HepG2 (cell line): ENCODE measurements at regions not wholly inside any gene's neighbourhood (a gene's known extent, or its start where the extent isn't known, plus 50 kb on each side); places are given as distances from the start of the nearest gene placed in this dataset.

Experiments
- ATAC-seq: fragments of 200-7000 bp; cut with Tn5 transposase; 3 replicates; pipeline ENCODE4 v1.9.1; 2020; ENCODE audit warnings: mild to moderate bottlenecking, moderate library complexity
- BruUV-seq: library from RNA; stranded (reverse); fragments of 400-500 nt; replicated peaks from 2 replicates; lab custom pipeline; 2021; lab: Mats Ljungman, UMichigan
- CTCF ChIA-PET: fragments of 300-600 bp; formaldehyde crosslinking; extraction: SDS; loops from one replicate; lab custom pipeline; 2021; ENCODE audit warnings: low total read pairs, inconsistent platforms, low intra/inter-chr PET ratio; lab: Yijun Ruan, JAX
- POLR2A ChIA-PET: fragments of 350-600 bp; sonication (Branson Sonifier 250); formaldehyde crosslinking; loops from one replicate; lab custom pipeline; 2020; ENCODE audit warnings: antibody characterized with exemption, inconsistent platforms; lab: Yijun Ruan, JAX
- DNase-seq: peaks from one replicate; pipeline ENCODE4 v3.0.0-alpha.2; 2015; ENCODE audit warnings: low spot score
- FAIRE-seq: peaks from 3 replicates; lab custom pipeline; 2011; peaks lifted over from hg19 to GRCh38; lab: Jason Lieb, UNC
- H2AFZ ChIP-seq: one replicate; pipeline ENCODE4 v1.6.1; 2011; ENCODE audit warnings: low read length, inconsistent platforms
- H3K27ac ChIP-seq: fragments of 300-600 bp; 3 replicates; pipeline ENCODE4 v1.8.0; 2011; ENCODE audit warnings: mixed run types, mild to moderate bottlenecking, mixed read lengths, low read length, inconsistent platforms; ENCODE audit not compliant: insufficient read depth; ENCODE audit errors: extremely low read length
- H3K27me3 ChIP-seq, 2 experiments: fragments of 200-600 bp in 1 of 2; 2 replicates in 1 of 2; 3 replicates in 1 of 2; pipeline versions ENCODE4 v1.6.0 to v1.8.0; 2011; ENCODE audit warnings: low read length in 2 of 2, mild to moderate bottlenecking in 2 of 2, moderate library complexity in 2 of 2, inconsistent platforms in 1 of 2; ENCODE audit not compliant: insufficient read depth in 2 of 2, control insufficient read depth in 1 of 2
- H3K36me3 ChIP-seq, 2 experiments: fragments of 200-600 bp in 1 of 2; replicated peaks in 1 of 2; 2 replicates in 1 of 2; 3 replicates in 1 of 2; pipeline versions ENCODE4 v1.5.1 to v1.8.0; 2011; ENCODE audit warnings: low read length in 2 of 2, inconsistent platforms in 1 of 2; ENCODE audit not compliant: insufficient read depth in 2 of 2, control insufficient read depth in 1 of 2
- H3K4me1 ChIP-seq: 2 replicates; pipeline ENCODE4 v1.5.1; 2012; ENCODE audit warnings: low read length, inconsistent platforms; ENCODE audit not compliant: insufficient read depth
- H3K4me2 ChIP-seq: 2 replicates; pipeline ENCODE4 v1.6.0; 2011; ENCODE audit warnings: low read depth, low read length, inconsistent platforms
- H3K4me3 ChIP-seq, 3 experiments: fragments of 200-600 bp in 1 of 3; sonication (generic), shearing (Covaris generic) in 1 of 3; replicated peaks in 1 of 3; 2 replicates each; pipeline ENCODE4 v1.5.1; 2011 to 2016; ENCODE audit warnings: low read length in 3 of 3, inconsistent platforms in 2 of 3, low read depth in 2 of 3, mild to moderate bottlenecking in 2 of 3, control low read depth in 1 of 3, mixed read lengths in 1 of 3; ENCODE audit not compliant: insufficient read depth in 1 of 3
- H3K79me2 ChIP-seq: one replicate; pipeline ENCODE4 v1.6.1; 2011; ENCODE audit warnings: low read length, inconsistent platforms; ENCODE audit not compliant: insufficient read depth
- H3K9ac ChIP-seq: 2 replicates; pipeline ENCODE4 v1.6.0; 2011; ENCODE audit warnings: mild to moderate bottlenecking, low read depth, low read length, inconsistent platforms; ENCODE audit not compliant: insufficient read depth
- H3K9me3 ChIP-seq: 2 replicates; pipeline ENCODE4 v1.5.1; 2012; ENCODE audit warnings: mild to moderate bottlenecking, low read length
- H4K20me1 ChIP-seq: 2 replicates; pipeline ENCODE4 v1.6.0; 2011; ENCODE audit warnings: inconsistent platforms, mild to moderate bottlenecking, low read length, moderate library complexity; ENCODE audit not compliant: insufficient read depth
- AHR ChIP-seq: IDR thresholded peaks from 2 replicates; pipeline ENCODE4 v1.6.1; 2018; ENCODE audit warnings: missing genetic modification reagents, missing compliant biosample characterization
- CHD2 ChIP-seq: IDR thresholded peaks from 2 replicates; pipeline ENCODE4 v1.6.1; 2011; ENCODE audit warnings: low read depth, low read length, improper control_type of control experiment
- ELK4 ChIP-seq: sonication (generic); formaldehyde crosslinking; IDR thresholded peaks from 2 replicates; pipeline ENCODE4 v1.9.0; 2021; ENCODE audit warnings: missing genetic modification reagents, borderline replicate concordance
- KAT8 ChIP-seq: IDR thresholded peaks from 2 replicates; pipeline ENCODE4 v1.6.1; 2016; ENCODE audit warnings: missing genetic modification reagents, missing compliant biosample characterization
- MEF2D ChIP-seq: sonication (generic); formaldehyde crosslinking; IDR thresholded peaks from 2 replicates; pipeline ENCODE4 v1.5.1; 2020; ENCODE audit warnings: mild to moderate bottlenecking, missing genetic modification reagents
- SNAI1 ChIP-seq: sonication (generic); formaldehyde crosslinking; IDR thresholded peaks from 2 replicates; pipeline ENCODE4 v1.5.0; 2020; ENCODE audit warnings: mild to moderate bottlenecking, missing genetic modification reagents, borderline replicate concordance
- YY1 ChIP-seq: IDR thresholded peaks from 2 replicates; pipeline ENCODE4 v1.6.1; 2011; ENCODE audit warnings: low read length, low read depth, moderate library complexity, mild to moderate bottlenecking; ENCODE audit not compliant: insufficient read depth, insufficient replicate concordance
- ZBTB8A ChIP-seq: sonication (generic); formaldehyde crosslinking; IDR thresholded peaks from 2 replicates; pipeline ENCODE4 v1.4.0; 2020; ENCODE audit warnings: mild to moderate bottlenecking, low read depth, missing genetic modification reagents, borderline replicate concordance
- ZNF160 ChIP-seq: sonication (generic); formaldehyde crosslinking; IDR thresholded peaks from 2 replicates; pipeline ENCODE4 v1.8.0; 2022; ENCODE audit warnings: mild to moderate bottlenecking, inconsistent platforms, missing genetic modification reagents
- ZNF20 ChIP-seq: sonication (generic); formaldehyde crosslinking; IDR thresholded peaks from 2 replicates; pipeline ENCODE4 v1.4.0; 2020; ENCODE audit warnings: mild to moderate bottlenecking, moderate library complexity, missing genetic modification reagents
- ZNF260 ChIP-seq: sonication (generic); formaldehyde crosslinking; IDR thresholded peaks from 2 replicates; pipeline ENCODE4 v1.4.0; 2020; ENCODE audit warnings: missing genetic modification reagents, low read depth, mild to moderate bottlenecking, borderline replicate concordance
- ZNF496 ChIP-seq: sonication (generic); formaldehyde crosslinking; IDR thresholded peaks from 2 replicates; pipeline ENCODE4 v1.8.1; 2023; ENCODE audit warnings: mild to moderate bottlenecking, moderate library complexity, missing genetic modification reagents; ENCODE audit not compliant: insufficient replicate concordance
- ZNF503 ChIP-seq: sonication (generic); formaldehyde crosslinking; IDR thresholded peaks from 2 replicates; pipeline ENCODE4 v1.4.0; 2020; ENCODE audit warnings: missing genetic modification reagents
- ZNF562 ChIP-seq: sonication (generic); formaldehyde crosslinking; IDR thresholded peaks from 2 replicates; pipeline ENCODE4 v1.8.0; 2022; ENCODE audit warnings: missing genetic modification reagents, borderline replicate concordance
- ZSCAN29 ChIP-seq: sonication (generic); formaldehyde crosslinking; conservative IDR thresholded peaks from 2 replicates; pipeline ENCODE4 v1.4.0; 2020; ENCODE audit warnings: mild to moderate bottlenecking, missing genetic modification reagents
- WGBS: methylation state at CpG from one replicate; pipeline ENCODE4 v1.1.6; 2017; ENCODE audit warnings: low lambda C conversion rate; 5-methylcytosine and 5-hydroxymethylcytosine counted together
- in situ Hi-C: cut with HindIII; loops from 2 replicates; pipeline ENCODE4 v1.10.0; 2017; ENCODE audit warnings: low pct_unique_long_range_greater_than_20kb; ENCODE audit not compliant: extremely low pct_ligation_motif_present
- intact Hi-C: fragments of 100-400 bp; cut with micrococcal nuclease; formaldehyde crosslinking; loops from one replicate; pipeline ENCODE4 v1.10.0; 2022; ENCODE audit not compliant: unreplicated experiment

- FAIRE-seq (no peak), DNase-seq (no peak), ATAC-seq (no peak)
- H3K9me3 ChIP-seq: peaks cover 5% of the 10 kb centered on the region
- no peak overlapping the region for H3K9ac ChIP-seq
- no peak overlapping the region for H3K27ac ChIP-seq
- CTCF ChIA-PET: no interaction called here
- H3K4me1 ChIP-seq: no peaks in the 10 kb centered on the region
- in situ Hi-C loops (loop anchor here (5.0 kb wide), 1 partner anchor 1259 kb away; no protein-coding TSS in a partner anchor), intact Hi-C loops (no loop called here)
- H4K20me1 ChIP-seq: no peaks in the 10 kb centered on the region
- peaks cover 0 to 11% of the 10 kb centered on the region in 2 experiments; a peak in 2 of 5 replicates for H3K27me3 ChIP-seq
- no TSS peak for BruUV-seq
- H3K4me3 ChIP-seq: no peak overlapping the region
- POLR2A ChIA-PET: interaction anchor here (1.8 kb wide), 1 partner anchor 1253 kb away, joined by 5 read pairs; the partner anchor contains the start of gene ID2
- no peaks in the 10 kb centered on the region for H3K36me3 ChIP-seq
- no peaks in the 10 kb centered on the region for H3K79me2 ChIP-seq
- 37% methylated on average over 15 of the region's 15 CpGs for whole genome bisulfite sequencing
- H3K4me2 ChIP-seq: no peak overlapping the region
- H2AFZ ChIP-seq: no peak overlapping the region
- TF ChIP-seq KAT8 (no peak), MEF2D (CRISPR knock-in tag) (no peak), ZNF20 (CRISPR knock-in tag) (no peak), SNAI1 (no peak), ZSCAN29 (CRISPR knock-in tag) (no peak), ZNF503 (CRISPR knock-in tag) (no peak), ZNF160 (no peak), ZNF562 (no peak), ZNF496 (no peak), ELK4 (CRISPR knock-in tag) (no peak), ZNF260 (CRISPR knock-in tag) (no peak), YY1 (no peak), ZBTB8A (CRISPR knock-in tag) (no peak), AHR (CRISPR knock-in tag) (no peak), CHD2 (no peak)
- TF ChIP-seq, all 625 proteins: peak for 0
These were observed 511.4 kb downstream of the RNF144A start for GRCh38 chr2:7428454-7429204.
